ENCODE measurements at regions not wholly inside any gene's neighbourhood (a gene's known extent, or its start where the extent isn't known, plus 50 kb on each side); places are given as distances from the start of the nearest gene placed in this dataset.
"Not testable (repeated sequence)": the region's sequence is repeated elsewhere in the genome, so short reads cannot be mapped to it uniquely, and the experiment has no call there.

GRCh38 chr11:7874056-7874455 is 57.0 kb downstream of the OR10A6 start:
- no peaks in the 10 kb centered on the region for H3K27me3 Mint-ChIP-seq (ENCODE audit: insufficient read depth)
- no peak overlapping the region for H3K27ac Mint-ChIP-seq
- no peak for TF ChIP-seq CTCF (IDR thresholded peaks at IDR 0.05)
- H3K9me3 Mint-ChIP-seq: peaks cover 6% of the 10 kb centered on the region; the same call in 1 of the 2 replicates
- no peak overlapping the region for H3K4me3 Mint-ChIP-seq
- peaks cover 19% of the 10 kb centered on the region for H3K4me1 Mint-ChIP-seq (ENCODE audit: low read depth)
- no peak for DNase-seq
- H3K36me3 Mint-ChIP-seq (ENCODE audit: low read depth): 0 out of 2 replicates have a peak, but pooled peaks cover 7% of the 10 kb centered on the region

- H3K4me3 Mint-ChIP-seq: no peak overlapping the region
- H3K27ac Mint-ChIP-seq: no peak overlapping the region
These were observed 58.2 kb downstream of the OR10A6 start for GRCh38 chr11:7872890-7873289.

GRCh38 chr11:7871056-7871455 is 60.0 kb downstream of the OR10A6 start:
- H3K27me3 Mint-ChIP-seq (ENCODE audit: insufficient read depth): no peaks in the 10 kb centered on the region
- peaks cover 8% of the 10 kb centered on the region for H3K4me1 Mint-ChIP-seq (ENCODE audit: low read depth)
- DNase-seq: peak; percentile 82

More at GRCh38 chr11:7872890-7873289, 58.2 kb downstream of the OR10A6 start:
- no peaks in the 10 kb centered on the region for H3K27me3 Mint-ChIP-seq (ENCODE audit: insufficient read depth)
- H3K36me3 Mint-ChIP-seq (ENCODE audit: low read depth): 0 out of 2 replicates have a peak, but pooled peaks cover 7% of the 10 kb centered on the region
- TF ChIP-seq CTCF (IDR thresholded peaks at IDR 0.05): no peak
- peaks cover 8% of the 10 kb centered on the region for H3K4me1 Mint-ChIP-seq (ENCODE audit: low read depth)
- no peak for DNase-seq
- H3K9me3 Mint-ChIP-seq: peaks cover 6% of the 10 kb centered on the region; the same call in 1 of the 2 replicates

GRCh38 chr11:7869467-7869866 is 61.6 kb downstream of the OR10A6 start:
- no peak for TF ChIP-seq CTCF (IDR thresholded peaks at IDR 0.05)
- DNase-seq: no peak

More at GRCh38 chr11:7871056-7871455, 60.0 kb downstream of the OR10A6 start:
- H3K4me3 Mint-ChIP-seq: no peak overlapping the region
- H3K27ac Mint-ChIP-seq: no peak overlapping the region
- no peak for TF ChIP-seq CTCF (IDR thresholded peaks at IDR 0.05)
- H3K36me3 Mint-ChIP-seq (ENCODE audit: low read depth): 0 out of 2 replicates have a peak, but pooled peaks cover 7% of the 10 kb centered on the region
- H3K9me3 Mint-ChIP-seq: peaks cover 6% of the 10 kb centered on the region; the same call in 1 of the 2 replicates

GRCh38 chr11:7861292-7861691 is 64.5 kb upstream of the OR5P2 start:
- not testable (repeated sequence) for H3K4me3 Mint-ChIP-seq; H3K27me3 Mint-ChIP-seq (ENCODE audit: insufficient read depth)
- H3K4me1 Mint-ChIP-seq (ENCODE audit: low read depth): peaks cover 32% of the 10 kb centered on the region

More at GRCh38 chr11:7869467-7869866, 61.6 kb downstream of the OR10A6 start:
- peaks cover 8% of the 10 kb centered on the region for H3K4me1 Mint-ChIP-seq (ENCODE audit: low read depth)
- H3K27me3 Mint-ChIP-seq (ENCODE audit: insufficient read depth): no peaks in the 10 kb centered on the region
- no peak overlapping the region for H3K27ac Mint-ChIP-seq
- no peak overlapping the region for H3K4me3 Mint-ChIP-seq
- 0 out of 2 replicates have a peak, but pooled peaks cover 7% of the 10 kb centered on the region for H3K36me3 Mint-ChIP-seq (ENCODE audit: low read depth)
- H3K9me3 Mint-ChIP-seq: peaks cover 6% of the 10 kb centered on the region; the same call in 1 of the 2 replicates

GRCh38 chr11:7860844-7861243 is 64.1 kb upstream of the OR5P2 start:
- not testable (repeated sequence) for H3K27me3 Mint-ChIP-seq (ENCODE audit: insufficient read depth)

More at GRCh38 chr11:7861292-7861691, 64.5 kb upstream of the OR5P2 start:
- not testable (repeated sequence) for H3K27ac Mint-ChIP-seq; DNase-seq; H3K36me3 Mint-ChIP-seq (ENCODE audit: low read depth); H3K9me3 Mint-ChIP-seq

More at GRCh38 chr11:7860844-7861243, 64.1 kb upstream of the OR5P2 start:
- H3K27ac Mint-ChIP-seq; H3K36me3 Mint-ChIP-seq (ENCODE audit: low read depth); H3K9me3 Mint-ChIP-seq; DNase-seq: not testable (repeated sequence)
- peaks cover 32% of the 10 kb centered on the region for H3K4me1 Mint-ChIP-seq (ENCODE audit: low read depth)
- peak overlapping the region; percentile 36; the same call in 1 of the 2 replicates for H3K4me3 Mint-ChIP-seq
